ENCODE measurements at regions not wholly inside any gene's neighbourhood (a gene's known extent, or its start where the extent isn't known, plus 50 kb on each side); places are given as distances from the start of the nearest gene placed in this dataset.

DNA sequence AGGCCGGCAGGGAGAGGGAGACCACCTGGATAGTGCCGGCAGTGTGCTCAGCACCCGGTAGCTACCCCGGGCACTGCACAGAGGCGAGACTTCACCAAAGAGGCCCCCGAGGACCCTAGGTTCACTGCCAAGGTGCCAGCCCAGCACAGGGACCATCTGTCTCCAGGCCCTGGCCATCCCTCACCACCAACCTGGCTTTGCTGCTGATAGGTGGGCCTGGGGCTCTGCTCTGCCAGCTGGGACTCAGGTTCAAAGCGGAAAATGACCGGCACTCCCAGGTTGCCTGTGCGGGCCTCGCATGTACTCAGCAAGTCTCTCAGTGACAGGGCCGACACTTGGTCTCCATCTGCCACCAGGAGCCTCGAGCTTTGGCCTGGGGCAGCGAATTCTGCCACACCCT is 812.2 kb downstream of the BRD1 start:
- Histone ChIP-seq H3K36me3 (ENCODE audit: insufficient read depth, low read length) (no peaks in the 10 kb centered on the region), H3K27me3 (ENCODE audit: insufficient read depth, low read length) (no peaks in the 10 kb centered on the region), H3K9me3 (ENCODE audit: low read length) (no peaks in the 10 kb centered on the region), H2AFZ (ENCODE audit: low read depth, low read length) (no peak overlapping the region), H3K4me1 (ENCODE audit: insufficient read depth, low read length) (peaks cover 4% of the 10 kb centered on the region), H3K4me3 (ENCODE audit: low read length) (no peak overlapping the region)

DNA sequence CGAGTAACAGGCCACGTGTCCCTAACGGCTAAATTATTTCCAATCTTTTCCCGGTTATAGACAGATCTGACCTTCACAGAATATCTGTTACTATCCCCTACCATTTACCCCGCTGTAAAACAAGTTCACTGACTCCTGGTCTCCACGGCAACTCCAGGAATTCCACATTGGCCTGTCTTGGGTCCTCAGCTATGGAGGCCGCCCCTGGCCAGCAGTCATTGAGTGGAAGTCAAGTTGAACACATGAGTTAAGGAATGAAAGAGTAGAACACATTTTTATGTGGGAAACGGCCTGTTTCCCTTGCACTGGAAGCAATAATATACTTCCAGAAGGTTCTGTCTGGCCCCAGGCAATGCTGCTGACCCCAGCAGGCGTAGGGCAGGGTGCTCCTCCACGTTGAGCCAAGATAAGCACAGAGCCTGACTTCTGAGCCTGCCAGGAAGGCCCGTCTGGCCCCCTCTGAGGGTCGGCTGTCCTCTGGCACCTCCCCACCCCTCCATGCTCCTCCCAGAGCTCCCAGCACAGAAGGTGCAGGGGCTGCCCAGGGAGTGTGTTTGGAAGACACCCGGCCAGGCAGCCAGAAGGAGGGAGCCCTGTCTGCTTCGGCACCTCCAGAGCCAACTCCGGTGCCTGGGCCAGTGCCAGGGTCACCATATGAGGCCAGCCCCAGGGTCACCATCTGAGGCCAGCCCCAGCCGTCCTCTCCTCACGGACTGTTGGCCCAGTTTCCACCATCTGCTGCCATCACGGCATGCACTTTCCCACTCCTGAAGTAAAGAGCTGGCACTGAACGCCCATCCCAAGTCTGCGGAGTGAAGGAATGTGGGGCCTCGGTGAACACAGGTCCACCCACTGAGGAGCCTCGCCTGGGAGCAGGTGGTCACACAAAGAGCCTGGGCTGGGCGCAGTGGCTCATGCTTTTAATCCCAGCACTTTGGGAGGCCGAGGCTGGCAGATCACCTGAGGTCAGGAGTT is 813.2 kb downstream of the BRD1 start:
- Histone ChIP-seq H3K27me3 (ENCODE audit: insufficient read depth, low read length) (no peaks in the 10 kb centered on the region), H3K36me3 (ENCODE audit: insufficient read depth, low read length) (no peaks in the 10 kb centered on the region), H3K4me1 (ENCODE audit: insufficient read depth, low read length) (peaks cover 4% of the 10 kb centered on the region), H3K4me3 (ENCODE audit: low read length) (no peak overlapping the region), H3K9me3 (ENCODE audit: low read length) (no peaks in the 10 kb centered on the region), H2AFZ (ENCODE audit: low read depth, low read length) (no peak overlapping the region)

DNA sequence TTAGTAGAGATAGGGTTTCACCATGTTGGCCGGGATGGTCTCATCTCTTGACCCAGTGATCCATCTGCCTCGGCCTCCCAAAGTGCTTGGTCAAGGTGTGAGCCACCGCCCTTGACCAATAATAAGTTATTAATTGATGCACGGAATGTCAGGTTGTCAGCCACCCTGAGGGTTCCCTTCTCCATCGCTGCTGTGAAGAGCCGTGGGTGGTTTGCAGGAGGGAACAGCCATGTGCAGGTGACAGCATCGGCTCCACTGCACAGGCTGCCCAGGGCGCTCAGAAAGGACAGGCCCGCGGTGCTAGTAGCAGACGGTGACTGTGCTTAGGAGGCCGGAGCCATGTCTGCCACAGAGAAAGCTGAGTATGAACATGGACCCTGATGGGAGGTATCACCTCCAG is 814.0 kb downstream of the BRD1 start:
- H3K4me1 ChIP-seq (ENCODE audit: insufficient read depth, low read length) = peaks cover 4% of the 10 kb centered on the region
- no peak overlapping the region for H3K4me3 ChIP-seq (ENCODE audit: low read length)
- H3K27me3 ChIP-seq (ENCODE audit: insufficient read depth, low read length) = no peaks in the 10 kb centered on the region

DNA sequence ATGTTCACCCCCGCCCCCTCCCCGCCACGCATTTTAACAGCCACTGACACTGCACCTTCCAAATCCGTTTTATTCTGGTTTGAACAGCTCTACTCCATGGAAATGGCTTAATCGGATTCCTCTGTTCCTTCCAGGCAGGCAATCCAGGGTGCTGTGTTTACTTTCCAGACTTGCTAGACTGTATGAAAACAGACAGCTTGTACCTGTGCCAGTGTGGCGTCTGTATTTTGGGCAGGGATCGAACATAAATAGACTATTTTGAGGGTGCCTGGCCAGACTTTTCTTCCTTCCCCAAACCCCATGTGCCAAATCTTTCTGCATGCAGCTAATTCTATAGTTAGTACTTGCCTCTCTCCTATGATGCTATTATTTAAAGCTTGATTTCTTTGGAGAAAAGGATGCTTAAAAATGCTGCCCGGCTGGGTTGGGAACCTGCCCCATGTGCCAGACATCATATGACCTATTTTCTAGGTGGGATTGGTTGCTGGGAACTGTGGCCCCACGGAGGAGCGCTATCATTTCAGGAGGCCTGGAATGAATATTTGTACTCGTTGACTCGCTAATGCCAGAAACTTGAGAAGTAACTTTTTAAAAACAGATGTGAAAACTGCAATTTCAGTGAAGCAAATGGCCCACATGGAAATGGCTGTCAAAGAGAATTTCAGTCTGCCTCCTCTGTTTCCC is 814.8 kb downstream of the BRD1 start:
- no peak overlapping the region for H2AFZ ChIP-seq (ENCODE audit: low read depth, low read length)
- H3K36me3 ChIP-seq (ENCODE audit: insufficient read depth, low read length) = no peaks in the 10 kb centered on the region
- no peaks in the 10 kb centered on the region for H3K9me3 ChIP-seq (ENCODE audit: low read length)
- no peak overlapping the region for H3K4me3 ChIP-seq (ENCODE audit: low read length)
- no peaks in the 10 kb centered on the region for H3K27me3 ChIP-seq (ENCODE audit: insufficient read depth, low read length)
- H3K4me1 ChIP-seq (ENCODE audit: insufficient read depth, low read length) = peaks cover 4% of the 10 kb centered on the region

More for the DNA sequence above, 814.0 kb downstream of the BRD1 start:
- Histone ChIP-seq H3K9me3 (ENCODE audit: low read length) (no peaks in the 10 kb centered on the region), H3K36me3 (ENCODE audit: insufficient read depth, low read length) (no peaks in the 10 kb centered on the region), H2AFZ (ENCODE audit: low read depth, low read length) (no peak overlapping the region)

DNA sequence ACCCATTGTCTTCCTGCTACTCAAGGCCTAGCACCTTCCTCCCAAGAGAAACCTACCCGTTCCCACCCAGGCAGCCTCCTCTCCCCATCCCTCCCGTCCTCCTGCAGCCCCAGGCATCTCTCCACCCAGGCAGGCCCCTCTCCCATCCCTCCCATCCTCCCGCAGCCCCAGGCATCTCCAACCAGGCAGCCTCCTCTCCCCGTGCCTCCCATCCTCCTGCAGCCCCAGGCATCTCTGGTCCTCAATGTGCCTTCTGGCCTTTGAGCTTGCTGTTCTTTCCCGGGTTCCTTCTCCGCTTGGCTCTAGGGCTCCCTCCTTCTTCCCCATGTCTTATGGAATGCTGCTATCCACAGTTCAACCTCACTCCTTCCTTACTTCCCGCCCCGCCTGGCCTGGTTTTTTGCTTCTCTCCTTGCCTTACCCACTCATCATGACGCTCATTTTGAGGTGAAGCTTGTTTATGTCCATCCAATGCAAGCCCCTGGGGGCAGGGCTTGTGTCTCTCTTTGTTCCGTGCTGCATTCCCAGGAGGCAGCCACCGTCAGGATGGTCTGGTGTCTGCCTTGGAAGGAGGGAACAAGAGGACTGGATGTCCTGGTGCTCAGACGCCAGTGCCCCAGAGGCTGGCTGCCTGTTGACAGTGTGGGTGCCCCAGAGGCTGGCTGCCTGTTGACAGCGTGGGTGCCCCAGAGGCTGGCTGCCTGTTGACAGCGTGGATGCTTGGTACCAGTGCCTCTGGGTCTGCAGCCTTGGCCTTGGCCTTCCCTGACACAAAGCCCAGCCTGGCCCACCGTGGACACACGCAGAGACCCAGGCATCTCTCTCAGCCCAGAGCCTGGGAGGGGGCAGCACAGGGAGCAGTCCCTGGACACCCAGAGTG is 815.7 kb downstream of the BRD1 start:
- Histone ChIP-seq H3K4me3 (ENCODE audit: low read length) (no peak overlapping the region), H2AFZ (ENCODE audit: low read depth, low read length) (no peak overlapping the region), H3K27me3 (ENCODE audit: insufficient read depth, low read length) (no peaks in the 10 kb centered on the region), H3K36me3 (ENCODE audit: insufficient read depth, low read length) (no peaks in the 10 kb centered on the region), H3K4me1 (ENCODE audit: insufficient read depth, low read length) (peaks cover 4% of the 10 kb centered on the region), H3K9me3 (ENCODE audit: low read length) (no peaks in the 10 kb centered on the region)

DNA sequence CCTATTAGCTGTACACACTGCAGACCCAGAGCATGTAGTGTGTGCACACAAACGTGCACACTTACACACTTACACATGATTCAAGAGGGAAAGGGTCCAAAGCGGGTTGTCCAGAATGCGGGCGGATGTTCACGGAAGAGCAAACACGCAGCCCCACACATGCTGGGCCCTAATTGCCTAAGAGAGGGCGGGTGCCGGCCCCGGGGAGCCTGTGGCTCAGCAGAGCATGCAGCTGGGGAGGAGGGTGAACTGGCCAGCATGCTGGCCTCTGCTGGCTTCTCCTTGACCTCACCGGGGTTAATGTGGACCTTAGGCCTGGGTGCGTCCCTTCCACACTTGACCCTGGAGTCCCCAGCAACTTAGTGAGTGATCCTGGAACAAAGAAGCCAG is 816.3 kb downstream of the BRD1 start:
- H3K27me3 ChIP-seq (ENCODE audit: insufficient read depth, low read length) = no peaks in the 10 kb centered on the region

DNA sequence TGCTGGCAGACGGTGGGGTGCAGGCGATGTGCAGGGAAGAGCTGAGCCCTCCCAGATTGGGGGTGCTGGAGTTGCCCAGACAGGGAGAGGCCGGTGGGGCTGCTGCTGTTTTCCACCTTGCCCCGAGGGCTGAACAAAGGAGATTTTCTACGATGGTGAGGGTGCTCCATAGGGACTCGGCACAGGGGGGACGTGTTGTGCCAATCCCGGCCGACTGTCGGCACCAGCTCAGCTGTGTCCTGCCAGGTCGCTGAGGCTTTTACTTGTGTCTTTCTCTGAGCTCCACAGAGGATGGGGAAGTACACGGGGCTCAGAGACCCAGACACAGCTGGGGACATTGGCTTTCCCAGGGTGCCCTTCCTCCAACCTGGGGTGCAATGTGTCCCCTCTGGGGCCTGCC is 816.8 kb downstream of the BRD1 start:
- Histone ChIP-seq H3K36me3 (ENCODE audit: insufficient read depth, low read length) (no peaks in the 10 kb centered on the region), H3K27me3 (ENCODE audit: insufficient read depth, low read length) (no peaks in the 10 kb centered on the region), H3K4me1 (ENCODE audit: insufficient read depth, low read length) (peaks cover 4% of the 10 kb centered on the region), H2AFZ (ENCODE audit: low read depth, low read length) (no peak overlapping the region), H3K9me3 (ENCODE audit: low read length) (no peaks in the 10 kb centered on the region), H3K4me3 (ENCODE audit: low read length) (no peak overlapping the region)

More for the DNA sequence above, 816.3 kb downstream of the BRD1 start:
- Histone ChIP-seq H3K4me3 (ENCODE audit: low read length) (no peak overlapping the region), H3K36me3 (ENCODE audit: insufficient read depth, low read length) (no peaks in the 10 kb centered on the region), H3K9me3 (ENCODE audit: low read length) (no peaks in the 10 kb centered on the region), H2AFZ (ENCODE audit: low read depth, low read length) (no peak overlapping the region), H3K4me1 (ENCODE audit: insufficient read depth, low read length) (peaks cover 4% of the 10 kb centered on the region)

DNA sequence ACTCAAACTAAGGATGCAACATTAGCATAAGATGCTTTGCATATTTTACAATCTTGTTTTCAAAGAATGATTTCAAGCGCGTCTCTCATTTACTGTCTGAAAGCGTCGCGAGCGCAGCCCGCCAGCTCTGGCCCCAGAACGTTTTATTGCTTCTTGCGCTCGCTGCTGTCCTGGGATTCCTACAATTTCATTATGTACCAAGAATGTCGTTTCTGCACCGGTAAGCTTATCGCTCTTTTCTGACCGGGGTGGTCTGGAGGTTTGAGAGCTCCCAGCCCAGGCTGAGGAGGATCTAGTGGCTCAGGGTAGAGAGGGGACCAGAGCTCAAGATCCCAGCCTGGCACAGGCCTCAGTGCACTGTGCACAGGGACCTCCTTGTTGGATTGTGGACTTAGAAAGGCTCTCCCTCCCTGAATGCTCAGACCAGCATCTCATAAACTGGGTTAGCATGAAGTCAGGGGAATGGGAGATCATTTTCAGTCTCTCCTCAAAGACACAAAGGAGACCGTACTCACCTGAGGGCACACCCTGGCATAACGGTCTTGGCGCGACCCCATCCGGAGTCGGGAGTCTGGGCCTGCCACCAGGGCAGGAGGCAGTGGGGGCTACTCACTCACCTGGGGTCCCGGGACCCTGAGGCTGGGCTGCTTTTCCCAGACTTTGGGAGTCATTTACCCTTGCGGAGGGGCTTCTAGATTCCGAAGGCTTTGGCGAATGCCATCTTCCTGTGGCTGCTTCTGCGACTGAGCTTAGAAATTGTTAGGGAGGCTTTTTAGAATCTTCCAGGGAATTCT is 817.4 kb downstream of the BRD1 start:
- peaks cover 4% of the 10 kb centered on the region for H3K4me1 ChIP-seq (ENCODE audit: insufficient read depth, low read length)
- no peak overlapping the region for H2AFZ ChIP-seq (ENCODE audit: low read depth, low read length)
- H3K27me3 ChIP-seq (ENCODE audit: insufficient read depth, low read length) = no peaks in the 10 kb centered on the region
- no peak overlapping the region for H3K4me3 ChIP-seq (ENCODE audit: low read length)
- no peaks in the 10 kb centered on the region for H3K36me3 ChIP-seq (ENCODE audit: insufficient read depth, low read length)
- no peaks in the 10 kb centered on the region for H3K9me3 ChIP-seq (ENCODE audit: low read length)

DNA sequence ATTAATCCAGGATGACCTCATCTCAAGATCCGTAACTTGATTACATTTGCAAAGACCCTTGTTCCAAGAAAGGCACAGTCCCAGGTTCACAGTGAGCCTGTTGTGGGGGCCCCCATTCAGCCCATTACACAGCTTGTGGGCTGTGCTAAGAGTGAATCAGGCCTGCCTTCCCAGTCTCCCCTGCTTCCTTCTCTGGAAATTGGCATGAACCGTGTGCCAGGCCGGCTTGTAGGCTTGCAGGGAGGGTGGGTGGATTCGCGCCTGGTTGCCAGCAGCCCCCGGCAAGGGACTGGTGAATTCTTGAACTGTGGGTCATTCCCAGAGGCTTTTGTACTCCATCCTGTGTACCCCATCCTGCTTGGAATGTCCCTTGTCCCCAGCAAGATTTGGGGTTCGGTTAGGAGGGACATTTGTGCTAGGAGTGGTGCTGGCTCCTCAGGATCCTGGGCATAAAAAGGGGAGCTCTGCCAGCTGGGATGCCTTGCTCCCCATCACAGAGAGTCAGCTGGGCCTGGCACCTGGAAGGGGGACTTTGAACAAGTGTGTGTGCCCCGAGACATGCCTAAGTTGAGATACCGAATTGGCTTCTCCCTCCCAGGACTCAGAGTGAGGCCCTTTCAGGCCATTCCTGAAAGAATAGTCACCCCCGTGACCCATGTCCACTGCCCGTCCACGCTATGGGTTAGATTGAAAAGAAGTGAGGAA is 818.2 kb downstream of the BRD1 start:
- Histone ChIP-seq H3K4me1 (ENCODE audit: insufficient read depth, low read length) (peaks cover 4% of the 10 kb centered on the region), H3K4me3 (ENCODE audit: low read length) (no peak overlapping the region)

DNA sequence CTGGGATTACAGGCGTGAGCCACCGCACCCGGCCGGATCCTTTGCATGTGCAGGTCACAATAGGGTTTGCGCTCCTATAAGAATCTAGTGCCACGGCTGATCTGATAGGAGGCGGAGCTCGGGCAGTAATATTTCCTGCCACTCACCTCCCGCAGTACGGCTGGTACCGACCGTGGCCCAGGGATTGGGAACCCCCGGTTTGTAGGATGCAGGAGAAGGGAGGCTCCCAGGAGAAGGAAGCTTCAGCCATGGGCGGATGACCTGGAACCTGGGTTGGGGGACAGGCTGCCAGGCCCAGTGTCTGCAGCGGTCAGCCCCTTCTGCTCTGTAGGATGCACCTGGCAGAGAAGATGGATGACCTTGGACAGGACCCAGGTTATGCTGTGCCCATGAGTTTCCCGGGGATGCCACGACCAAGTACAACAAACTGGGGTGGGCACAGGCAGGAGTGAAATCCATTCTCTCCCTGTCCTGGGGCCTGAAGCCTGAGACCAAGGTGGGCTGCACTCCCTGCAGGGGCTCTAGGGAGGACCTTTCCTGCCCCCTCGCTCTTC is 818.9 kb downstream of the BRD1 start:
- no peaks in the 10 kb centered on the region for H3K36me3 ChIP-seq (ENCODE audit: insufficient read depth, low read length)
- no peak overlapping the region for H2AFZ ChIP-seq (ENCODE audit: low read depth, low read length)
- no peaks in the 10 kb centered on the region for H3K4me1 ChIP-seq (ENCODE audit: insufficient read depth, low read length)
- no peak overlapping the region for H3K4me3 ChIP-seq (ENCODE audit: low read length)
- H3K27me3 ChIP-seq (ENCODE audit: insufficient read depth, low read length) = no peaks in the 10 kb centered on the region
- H3K9me3 ChIP-seq (ENCODE audit: low read length) = no peaks in the 10 kb centered on the region

More for the DNA sequence above, 818.2 kb downstream of the BRD1 start:
- Histone ChIP-seq H3K9me3 (ENCODE audit: low read length) (no peaks in the 10 kb centered on the region), H3K27me3 (ENCODE audit: insufficient read depth, low read length) (no peaks in the 10 kb centered on the region), H2AFZ (ENCODE audit: low read depth, low read length) (no peak overlapping the region), H3K36me3 (ENCODE audit: insufficient read depth, low read length) (no peaks in the 10 kb centered on the region)

DNA sequence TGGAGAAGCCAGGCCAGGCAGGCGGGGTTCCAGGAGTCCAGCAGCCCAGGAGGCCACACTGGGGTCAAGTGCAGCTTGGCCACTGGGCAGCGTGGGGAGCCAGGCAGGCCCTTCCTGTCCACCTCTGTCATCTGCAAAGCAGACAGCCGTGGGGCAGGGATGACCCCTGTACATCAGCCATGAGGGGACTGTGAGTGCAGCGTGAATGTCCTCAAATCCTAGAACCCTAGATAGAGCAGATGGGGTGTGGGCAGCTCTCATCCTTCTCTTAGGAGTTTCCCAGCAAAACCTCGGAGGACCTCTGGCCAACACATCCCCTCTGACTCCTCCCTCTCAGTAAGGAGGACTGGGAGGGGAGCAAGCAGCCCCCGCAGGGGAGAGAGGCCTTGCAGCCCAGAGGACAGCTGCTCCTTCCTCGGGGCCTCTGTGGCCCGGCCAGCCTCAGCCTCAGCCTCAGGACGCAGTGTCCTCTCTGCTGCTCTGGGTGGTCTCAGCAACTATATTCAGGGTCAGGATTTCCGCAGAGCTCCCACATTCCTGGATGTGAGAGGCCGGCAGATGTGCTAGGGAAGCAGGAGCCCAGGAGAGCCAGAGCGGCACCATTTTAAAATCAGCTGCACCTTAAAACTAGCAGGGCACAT is 820.5 kb downstream of the BRD1 start:
- Histone ChIP-seq H2AFZ (ENCODE audit: low read depth, low read length) (no peak overlapping the region), H3K36me3 (ENCODE audit: insufficient read depth, low read length) (no peaks in the 10 kb centered on the region), H3K9me3 (ENCODE audit: low read length) (no peaks in the 10 kb centered on the region), H3K4me1 (ENCODE audit: insufficient read depth, low read length) (no peaks in the 10 kb centered on the region), H3K27me3 (ENCODE audit: insufficient read depth, low read length) (no peaks in the 10 kb centered on the region), H3K4me3 (ENCODE audit: low read length) (no peak overlapping the region)

All from neuron (in vitro differentiated cells).